GM12878 (cell line): ENCODE measurements at regions not wholly inside any gene's neighbourhood (a gene's known extent, or its start where the extent isn't known, plus 50 kb on each side); places are given as distances from the start of the nearest gene placed in this dataset.

Experiments
- ATAC-seq: fragments of 200-7000 bp; cut with Tn5 transposase; 3 replicates; pipeline ENCODE4 v1.9.1; 2020; ENCODE audit warnings: mild to moderate bottlenecking, moderate library complexity
- BruUV-seq: library from RNA; stranded (reverse); fragments of 400-500 nt; replicated peaks from 2 replicates; lab custom pipeline; 2021; lab: Mats Ljungman, UMichigan
- CTCF ChIA-PET: fragments of 300-600 bp; sonication (Branson Sonifier 250); formaldehyde crosslinking; extraction: SDS; loops from one replicate; lab custom pipeline; 2021; ENCODE audit warnings: inconsistent platforms; lab: Yijun Ruan, JAX
- POLR2A ChIA-PET: fragments of 350-600 bp; formaldehyde crosslinking; extraction: SDS; loops from one replicate; lab custom pipeline; 2021; ENCODE audit warnings: inconsistent platforms; lab: Charles Lee
- RAD21 ChIA-PET: fragments of 300-600 bp; sonication (Branson Sonifier 250); formaldehyde crosslinking; loops from one replicate; lab custom pipeline; 2023; ENCODE audit warnings: antibody characterized with exemption; ENCODE audit not compliant: unreplicated experiment; lab: Charles Lee
- SMC1A ChIA-PET: fragments of 300-600 bp; sonication (Branson Sonifier 250); formaldehyde crosslinking; loops from one replicate; lab custom pipeline; 2023; ENCODE audit not compliant: unreplicated experiment, uncharacterized antibody; lab: Charles Lee
- DNase-seq: peaks from one replicate; pipeline ENCODE4 v3.0.0-alpha.2; 2011; ENCODE audit warnings: low read depth, low spot score
- FAIRE-seq: peaks from 3 replicates; lab custom pipeline; 2011; peaks lifted over from hg19 to GRCh38; lab: Jason Lieb, UNC
- H2AFZ ChIP-seq: 2 replicates; pipeline ENCODE4 v1.6.0; 2011; ENCODE audit warnings: low read depth, low read length, control low read depth; ENCODE audit not compliant: control insufficient read depth
- H3K27ac ChIP-seq: 2 replicates; pipeline ENCODE4 v1.5.1; 2011; ENCODE audit warnings: control low read depth; ENCODE audit not compliant: control insufficient read depth, insufficient read depth
- H3K27me3 ChIP-seq, 2 experiments: replicated peaks in 1 of 2; 2 replicates each; pipeline versions ENCODE4 v1.6.0 to v1.6.1; 2011; ENCODE audit warnings: low read length in 1 of 2; ENCODE audit not compliant: control insufficient read depth in 2 of 2, insufficient read depth in 2 of 2
- H3K36me3 ChIP-seq, 2 experiments: 2 replicates each; pipeline ENCODE4 v1.5.1; 2011; ENCODE audit warnings: low read length in 1 of 2; ENCODE audit not compliant: control insufficient read depth in 2 of 2, insufficient read depth in 2 of 2
- H3K4me1 ChIP-seq: 2 replicates; pipeline ENCODE4 v1.6.1; 2011; ENCODE audit warnings: mild to moderate bottlenecking, low read length, moderate library complexity, mixed read lengths; ENCODE audit not compliant: control insufficient read depth, insufficient read depth
- H3K4me2 ChIP-seq: 2 replicates; pipeline ENCODE4 v1.6.0; 2011; ENCODE audit warnings: control low read depth; ENCODE audit not compliant: control insufficient read depth, insufficient read depth
- H3K4me3 ChIP-seq: fragments of 200-600 bp; sonication (generic); 2 replicates; pipeline ENCODE4 v1.5.1; 2016
- H3K79me2 ChIP-seq: 2 replicates; pipeline ENCODE4 v1.6.0; 2011; ENCODE audit warnings: low read length; ENCODE audit not compliant: control insufficient read depth, insufficient read depth
- H3K9ac ChIP-seq: 2 replicates; pipeline ENCODE4 v1.8.0; 2011; ENCODE audit warnings: low read length, control low read depth, mixed read lengths; ENCODE audit not compliant: control insufficient read depth, insufficient read depth
- H3K9me3 ChIP-seq: replicated peaks from 3 replicates; pipeline ENCODE4 v1.5.1; 2011; ENCODE audit warnings: mild to moderate bottlenecking, low read length; ENCODE audit not compliant: control insufficient read depth, insufficient read depth
- H4K20me1 ChIP-seq: 2 replicates; pipeline ENCODE4 v1.6.0; 2011; ENCODE audit not compliant: control insufficient read depth, insufficient read depth
- BMI1 ChIP-seq: fragments of 450-650 bp; IDR thresholded peaks from 2 replicates; pipeline ENCODE4 v1.6.1; 2016; ENCODE audit warnings: mild to moderate bottlenecking, moderate library complexity, borderline replicate concordance
- CBX3 ChIP-seq: fragments of 200-600 bp; sonication (generic); IDR thresholded peaks from 2 replicates; pipeline ENCODE4 v1.6.1; 2016; ENCODE audit warnings: low read depth, borderline replicate concordance
- CHD2 ChIP-seq: IDR thresholded peaks from 2 replicates; pipeline ENCODE4 v1.6.1; 2011; ENCODE audit warnings: low read depth, low read length, improper control_type of control experiment, borderline replicate concordance
- CHD4 ChIP-seq: fragments of 200-600 bp; sonication (generic); IDR thresholded peaks from 2 replicates; pipeline ENCODE4 v1.6.1; 2016; ENCODE audit warnings: mild to moderate bottlenecking
- CREM ChIP-seq: IDR thresholded peaks from 2 replicates; pipeline ENCODE4 v1.6.1; 2014; ENCODE audit warnings: antibody characterized with exemption, low read depth
- DPF2 ChIP-seq: fragments of 450-650 bp; IDR thresholded peaks from 2 replicates; pipeline ENCODE4 v1.6.1; 2017; ENCODE audit warnings: mild to moderate bottlenecking
- ETV6 ChIP-seq, 2 experiments: fragments of 450-650 bp in 1 of 2; IDR thresholded peaks in 1 of 2; conservative IDR thresholded peaks in 1 of 2; 2 replicates each; pipeline ENCODE4 v1.6.1; 2014; ENCODE audit warnings: antibody characterized with exemption in 1 of 2, borderline replicate concordance in 1 of 2, low read depth in 1 of 2, mild to moderate bottlenecking in 1 of 2, moderate library complexity in 1 of 2
- FOXM1 ChIP-seq: IDR thresholded peaks from 2 replicates; pipeline ENCODE4 v1.6.1; 2012; ENCODE audit warnings: low read depth, mild to moderate bottlenecking, inconsistent platforms, low read length, moderate library complexity
- IRF3 ChIP-seq: fragments of 450-650 bp; IDR thresholded peaks from 2 replicates; pipeline ENCODE4 v1.6.1; 2014; ENCODE audit warnings: mild to moderate bottlenecking
- IRF4 ChIP-seq: IDR thresholded peaks from 2 replicates; pipeline ENCODE4 v1.6.1; 2011; ENCODE audit warnings: low read depth, low read length
- POLR2A ChIP-seq: IDR thresholded peaks from 2 replicates; pipeline ENCODE4 v1.6.1; 2011; ENCODE audit warnings: low read depth, mild to moderate bottlenecking, low read length
- RELB ChIP-seq: fragments of 450-650 bp; IDR thresholded peaks from 2 replicates; pipeline ENCODE4 v1.6.1; 2017; ENCODE audit warnings: low read depth, mild to moderate bottlenecking, moderate library complexity
- SMARCA5 ChIP-seq: fragments of 450-650 bp; IDR thresholded peaks from 2 replicates; pipeline ENCODE4 v1.6.1; 2017; ENCODE audit warnings: mild to moderate bottlenecking
- SREBF1 ChIP-seq: IDR thresholded peaks from 2 replicates; pipeline ENCODE4 v1.6.1; 2012; ENCODE audit warnings: mild to moderate bottlenecking, low read length
- SUPT20H ChIP-seq: IDR thresholded peaks from 2 replicates; pipeline ENCODE4 v1.6.1; 2011; ENCODE audit warnings: low read depth, mild to moderate bottlenecking, low read length, moderate library complexity, borderline replicate concordance; ENCODE audit not compliant: control insufficient read depth
- USF2 ChIP-seq: IDR thresholded peaks from 2 replicates; pipeline ENCODE4 v1.6.1; 2011; ENCODE audit warnings: low read depth, low read length, improper control_type of control experiment, borderline replicate concordance
- YBX1 ChIP-seq: fragments of 450-650 bp; IDR thresholded peaks from 2 replicates; pipeline ENCODE4 v1.6.1; 2016; ENCODE audit warnings: antibody characterized with exemption
- WGBS: methylation state at CpG from one replicate; pipeline ENCODE4 v1.1.6; 2016; ENCODE audit warnings: low lambda C conversion rate; ENCODE audit not compliant: insufficient replicate concordance, insufficient coverage; ENCODE audit errors: missing lambda C conversion rate; 5-methylcytosine and 5-hydroxymethylcytosine counted together
- in situ Hi-C: fragments of 300-500 bp; cut with MboI; formaldehyde crosslinking; loops from 9 replicates; pipeline ENCODE4 v1.14.3; 2018; ENCODE audit warnings: mixed read lengths
- intact Hi-C: fragments of 100-400 bp; cut with micrococcal nuclease; formaldehyde crosslinking; loops from one replicate; pipeline ENCODE4 v1.14.2; 2022; ENCODE audit not compliant: unreplicated experiment

- ATAC-seq (no peak), DNase-seq (no peak), FAIRE-seq (no peak)
- no peaks in the 10 kb centered on the region for H3K27me3 ChIP-seq
- H3K79me2 ChIP-seq, result no peaks in the 10 kb centered on the region
- peaks cover 3% of the 10 kb centered on the region; the same call in 1 of the 2 replicates for H3K4me1 ChIP-seq
- no peak overlapping the region for H3K9ac ChIP-seq
- ChIA-PET CTCF (interaction anchor here (0.6 kb wide), 1 partner anchor 667 kb away, joined by 4 read pairs; no protein-coding TSS in a partner anchor), RAD21 (no interaction called here), SMC1A (no interaction called here), POLR2A (no interaction called here)
- peak overlapping the region; percentile 43; the same call in 1 of the 2 replicates for H3K27ac ChIP-seq
- H2AFZ ChIP-seq, result peak overlapping the region; percentile 21; the same call in 1 of the 2 replicates
- TF ChIP-seq SUPT20H (no peak), IRF4 (no peak), FOXM1 (no peak), DPF2 (no peak), SREBF1 (no peak), SMARCA5 (no peak), BMI1 (no peak), CHD2 (no peak)
- no peaks in the 10 kb centered on the region for H3K9me3 ChIP-seq
- H3K4me2 ChIP-seq, result no peak overlapping the region
- H4K20me1 ChIP-seq, result no peaks in the 10 kb centered on the region
- in situ Hi-C loops, result no loop called here
- no peaks in the 10 kb centered on the region for H3K36me3 ChIP-seq
- intact Hi-C loops, result no loop called here
- no peak overlapping the region for H3K4me3 ChIP-seq
- BruUV-seq, result no TSS peak
These were observed 422.3 kb downstream of the SPATA31D1 start for GRCh38 chr9:82410866-82411265.

- BruUV-seq, result no TSS peak
- ChIA-PET POLR2A (interaction anchor here (0.6 kb wide), 1 partner anchor 842 kb away, joined by 6 read pairs; no protein-coding TSS in a partner anchor), CTCF (no interaction called here), SMC1A (no interaction called here), RAD21 (no interaction called here)
- no peak overlapping the region for H3K9ac ChIP-seq
- in situ Hi-C loops, result no loop called here
- intact Hi-C loops, result no loop called here
- H4K20me1 ChIP-seq, result no peaks in the 10 kb centered on the region
- H3K27me3 ChIP-seq, result no peaks in the 10 kb centered on the region
- H3K4me3 ChIP-seq, result no peak overlapping the region
- no peak overlapping the region for H2AFZ ChIP-seq
- H3K9me3 ChIP-seq, result no peaks in the 10 kb centered on the region
- FAIRE-seq (no peak), ATAC-seq (no peak), DNase-seq (no peak)
- H3K4me2 ChIP-seq, result no peak overlapping the region
- WGBS, result 12% methylated on average over 2 of the region's 2 CpGs
- no peak overlapping the region for H3K27ac ChIP-seq
- H3K79me2 ChIP-seq, result no peaks in the 10 kb centered on the region
- H3K36me3 ChIP-seq, result no peaks in the 10 kb centered on the region
- H3K4me1 ChIP-seq, result peaks cover 3% of the 10 kb centered on the region; the same call in 1 of the 2 replicates
- no peak for TF ChIP-seq USF2
- no peak for TF ChIP-seq POLR2A
- TF ChIP-seq RELB, result no peak
- TF ChIP-seq CREM, result no peak
- TF ChIP-seq CBX3, result no peak
- no peak for TF ChIP-seq YBX1
- TF ChIP-seq IRF3, result no peak
- TF ChIP-seq ETV6 (conservative IDR thresholded peaks at IDR 0.05 in 1 of 2, IDR thresholded peaks at IDR 0.05 in 1 of 2; ENCODE audit: borderline replicate concordance in 1 of 2, low read depth in 1 of 2), result no peak
- TF ChIP-seq CHD4, result no peak
These were observed 424.2 kb downstream of the SPATA31D1 start for GRCh38 chr9:82412586-82413305.
